Activated B cell treated with CpG ODN at 0.5 μM for 24 hours (primary cell): ENCODE measurements at regions not wholly inside any gene's neighbourhood (a gene's known extent, or its start where the extent isn't known, plus 50 kb on each side); places are given as distances from the start of the nearest gene placed in this dataset.

ENCODE experiments used
- ATAC-seq: fragments of 200-7000 bp; cut with Tn5 transposase; one replicate; pipeline ENCODE4 v1.10.0; 2021; ENCODE audit warnings: low read depth, mild to moderate bottlenecking, moderate library complexity
- CTCF ChIA-PET: fragments of 350-600 bp; sonication (Branson Sonifier 250); formaldehyde crosslinking; loops from one replicate; lab custom pipeline; 2021; ENCODE audit warnings: antibody characterized with exemption; lab: Charles Lee
- POLR2A ChIA-PET: fragments of 350-600 bp; sonication (Branson Sonifier 250); formaldehyde crosslinking; loops from one replicate; lab custom pipeline; 2021; ENCODE audit warnings: antibody characterized with exemption; lab: Charles Lee
- DNase-seq: peaks from one replicate; pipeline ENCODE4 v3.0.0; 2022
- H3K27ac Mint-ChIP-seq: one replicate; pipeline ENCODE4 v1.8.0; 2020; ENCODE audit warnings: mixed read lengths
- H3K27me3 Mint-ChIP-seq: one replicate; pipeline ENCODE4 v1.8.0; 2021; ENCODE audit warnings: mixed read lengths
- H3K36me3 Mint-ChIP-seq: one replicate; pipeline ENCODE4 v1.8.0; 2021; ENCODE audit warnings: low read depth, mixed read lengths
- H3K4me1 Mint-ChIP-seq: one replicate; pipeline ENCODE4 v1.8.0; 2021; ENCODE audit warnings: mixed read lengths
- H3K4me3 Mint-ChIP-seq: one replicate; pipeline ENCODE4 v1.8.0; 2020; ENCODE audit warnings: mild to moderate bottlenecking, mixed read lengths
- H3K9me3 Mint-ChIP-seq: one replicate; pipeline ENCODE4 v1.8.0; 2020; ENCODE audit warnings: mixed read lengths
- CTCF ChIP-seq: fragments of 200-600 bp; IDR thresholded peaks from one replicate; pipeline ENCODE4 v1.8.0; 2022; ENCODE audit warnings: antibody characterized with exemption, mild to moderate bottlenecking
- intact Hi-C: fragments of 100-400 bp; cut with micrococcal nuclease; formaldehyde crosslinking; loops from one replicate; pipeline ENCODE4 v1.15.1; 2024

GRCh38 chr6:830667-831327 lies 137.9 kb upstream of the EXOC2 start:
- no peaks in the 10 kb centered on the region for H3K27me3 Mint-ChIP-seq
- peaks cover 14% of the 10 kb centered on the region for H3K9me3 Mint-ChIP-seq
- DNase-seq: no peak

GRCh38 chr6:829656-830055 lies 136.7 kb upstream of the EXOC2 start:
- Mint-ChIP-seq H3K4me3 (no peak overlapping the region), H3K27ac (no peak overlapping the region), H3K27me3 (no peaks in the 10 kb centered on the region), H3K9me3 (peaks cover 18% of the 10 kb centered on the region), H3K4me1 (peaks cover 7% of the 10 kb centered on the region), H3K36me3 (peaks cover 4% of the 10 kb centered on the region)
- ChIA-PET POLR2A (no interaction called here), CTCF (no interaction called here)
- ATAC-seq: no peak
- DNase-seq: no peak
- intact Hi-C loops: no loop called here
- no peak for TF ChIP-seq CTCF

More at GRCh38 chr6:830667-831327, 137.9 kb upstream of the EXOC2 start:
- peaks cover 4% of the 10 kb centered on the region for H3K36me3 Mint-ChIP-seq
- ATAC-seq: no peak
- no peak for TF ChIP-seq CTCF
- peaks cover 6% of the 10 kb centered on the region for H3K4me1 Mint-ChIP-seq
- no peak overlapping the region for H3K4me3 Mint-ChIP-seq
- POLR2A ChIA-PET: no interaction called here
- H3K27ac Mint-ChIP-seq: no peak overlapping the region
- CTCF ChIA-PET: no interaction called here
- intact Hi-C loops: no loop called here

GRCh38 chr6:827431-827830 lies 134.5 kb upstream of the EXOC2 start:
- POLR2A ChIA-PET: no interaction called here
- Mint-ChIP-seq H3K9me3 (peaks cover 18% of the 10 kb centered on the region), H3K27ac (no peak overlapping the region), H3K4me1 (peaks cover 7% of the 10 kb centered on the region), H3K27me3 (no peaks in the 10 kb centered on the region), H3K4me3 (no peak overlapping the region), H3K36me3 (peaks cover 4% of the 10 kb centered on the region)
- intact Hi-C loops: no loop called here
- no peak for DNase-seq
- no peak for TF ChIP-seq CTCF
- no peak for ATAC-seq
- CTCF ChIA-PET: interaction anchor here (0.6 kb wide), 1 partner anchor 1522 kb away, joined by 4 read pairs; no protein-coding TSS in a partner anchor

- CTCF ChIA-PET: no interaction called here
- Mint-ChIP-seq H3K4me1 (peaks cover 26% of the 10 kb centered on the region), H3K27ac (no peak overlapping the region), H3K4me3 (no peak overlapping the region), H3K9me3 (no peaks in the 10 kb centered on the region), H3K27me3 (peaks cover 4% of the 10 kb centered on the region), H3K36me3 (no peaks in the 10 kb centered on the region)
- intact Hi-C loops: loop anchor here (5.0 kb wide), 1 partner anchor 78 kb away; no protein-coding TSS in a partner anchor
- no peak for TF ChIP-seq CTCF
- no peak for DNase-seq
- POLR2A ChIA-PET: no interaction called here
- no peak for ATAC-seq
Observed at GRCh38 chr6:819122-819521, 126.2 kb upstream of the EXOC2 start.

- ChIA-PET CTCF (no interaction called here), POLR2A (no interaction called here)
- DNase-seq (no peak), ATAC-seq (no peak)
- H3K4me1 Mint-ChIP-seq: peaks cover 33% of the 10 kb centered on the region
- H3K27me3 Mint-ChIP-seq: peaks cover 4% of the 10 kb centered on the region
- intact Hi-C loops: loop anchor here (5.0 kb wide), 1 partner anchor 79 kb away; no protein-coding TSS in a partner anchor
- no peak overlapping the region for H3K27ac Mint-ChIP-seq
- H3K36me3 Mint-ChIP-seq: no peaks in the 10 kb centered on the region
- TF ChIP-seq CTCF: no peak
- no peaks in the 10 kb centered on the region for H3K9me3 Mint-ChIP-seq
- H3K4me3 Mint-ChIP-seq: no peak overlapping the region
Observed at GRCh38 chr6:818196-818595, 125.3 kb upstream of the EXOC2 start.
